ENCODE measurements at regions not wholly inside any gene's neighbourhood (a gene's known extent, or its start where the extent isn't known, plus 50 kb on each side); places are given as distances from the start of the nearest gene placed in this dataset.

- TF ChIP-seq CTCF (IDR thresholded peaks at IDR 0.05) (no peak), ZFX (IDR thresholded peaks at IDR 0.05; ENCODE audit: borderline replicate concordance) (no peak)
Observed at GRCh38 chr18:67265464-67266245, 250.9 kb downstream of the DSEL start.

Measured in 22Rv1 (cell line).